SW480 (cell line): ENCODE measurements at regions not wholly inside any gene's neighbourhood (a gene's known extent, or its start where the extent isn't known, plus 50 kb on each side); places are given as distances from the start of the nearest gene placed in this dataset.
"Not testable (repeated sequence)": the region's sequence is repeated elsewhere in the genome, so short reads cannot be mapped to it uniquely, and the experiment has no call there.

Experiments
- DNase-seq: peaks from one replicate; pipeline ENCODE4 v3.0.0-alpha.2; 2016; ENCODE audit warnings: low spot score

- no peak for DNase-seq
These were observed 74.4 kb upstream of the SOX11 start for GRCh38 chr2:5617796-5618195.

DNA sequence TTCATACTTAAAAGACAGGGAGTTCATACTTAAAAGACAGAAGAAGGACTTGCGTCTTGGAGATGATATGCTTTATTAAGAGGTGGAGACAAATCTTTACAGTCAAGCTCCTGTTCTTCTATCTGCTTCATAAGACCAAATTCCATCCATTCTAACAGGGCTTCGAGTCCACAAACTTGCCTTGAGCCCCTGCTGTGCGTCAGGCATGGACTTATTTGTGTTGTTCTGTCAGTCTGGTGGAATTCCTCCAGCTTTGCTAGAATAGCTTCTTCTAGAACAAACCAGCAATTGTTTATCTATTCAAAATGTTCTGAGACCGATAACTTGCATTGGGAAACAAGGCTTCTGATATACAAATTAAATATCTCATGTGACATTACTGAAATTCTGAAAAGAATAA, 73.9 kb upstream of the SOX11 start:
- no peak for DNase-seq

- DNase-seq = not testable (repeated sequence)
These were observed 66.6 kb upstream of the SOX11 start for GRCh38 chr2:5625556-5626065.

GRCh38 chr2:5628484-5628883, 63.7 kb upstream of the SOX11 start:
- not testable (repeated sequence) for DNase-seq

DNA sequence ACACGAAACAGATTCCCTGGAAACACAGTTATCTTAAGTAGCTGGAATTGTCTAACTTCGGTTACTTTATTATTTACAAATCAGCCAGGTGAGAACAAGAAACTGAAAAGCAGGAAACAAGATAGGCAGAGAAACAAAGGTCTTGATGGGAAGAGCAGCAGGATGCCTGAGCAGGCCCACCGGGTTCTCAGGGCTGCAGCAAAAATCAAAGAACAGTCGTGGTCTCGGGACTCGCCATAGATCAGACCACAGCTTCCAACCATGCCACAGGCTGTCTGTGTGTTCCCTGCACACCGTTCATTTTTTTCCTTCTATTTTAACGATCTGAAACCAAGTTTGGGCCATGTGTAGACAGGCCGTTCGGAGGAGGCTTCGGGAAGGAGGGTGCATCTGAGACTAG, 62.7 kb upstream of the SOX11 start:
- not testable (repeated sequence) for DNase-seq

DNA sequence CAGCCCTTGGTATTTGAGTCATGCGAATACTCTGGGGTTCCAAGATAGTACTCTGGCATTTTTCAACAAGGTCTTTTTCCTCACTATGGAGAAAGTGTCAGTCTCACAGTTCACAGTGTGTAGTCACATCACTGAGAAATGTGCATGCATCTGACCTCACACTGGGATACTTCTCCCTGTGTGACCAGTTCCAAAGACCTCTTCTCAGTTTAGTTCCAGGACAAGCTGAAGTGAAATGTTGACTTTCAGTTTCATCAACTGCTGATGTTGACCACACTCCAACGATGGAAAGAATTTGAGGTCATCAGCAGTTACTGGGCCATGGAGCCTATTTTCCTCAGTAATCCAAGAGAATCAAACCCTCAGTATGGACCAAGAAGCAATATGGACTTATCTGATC, 55.1 kb upstream of the SOX11 start:
- not testable (repeated sequence) for DNase-seq
